Stromal cell of bone marrow (primary cell): ENCODE measurements at regions not wholly inside any gene's neighbourhood (a gene's known extent, or its start where the extent isn't known, plus 50 kb on each side); places are given as distances from the start of the nearest gene placed in this dataset.
A peak's percentile ranks its signal among the peaks of the same experiment; 100 is the strongest.

Experiments used
- DNase-seq: peaks from one replicate; pipeline ENCODE4 v3.0.0-alpha.2; 2012; ENCODE audit warnings: low read depth

DNA sequence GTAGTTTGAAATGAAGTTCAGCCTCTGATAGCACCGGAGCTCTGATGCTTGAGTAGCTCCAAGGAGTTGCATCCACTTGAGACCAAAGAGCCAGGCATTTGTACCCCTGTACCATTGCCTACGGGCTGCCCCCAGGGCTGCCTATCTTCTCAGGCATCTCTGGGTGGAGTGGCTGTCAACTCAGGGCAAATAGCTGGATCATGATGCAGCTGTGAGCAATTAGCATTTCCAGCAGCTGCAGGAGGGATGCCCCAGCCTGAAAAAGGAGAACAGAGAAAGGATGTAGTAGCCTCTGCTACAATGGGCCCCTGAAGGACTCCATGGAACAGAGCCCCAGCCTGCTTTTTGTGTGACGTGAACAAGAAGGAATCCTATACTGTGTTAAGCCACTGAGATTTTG is 492.6 kb downstream of the BCOR start:
- no peak for DNase-seq

DNA sequence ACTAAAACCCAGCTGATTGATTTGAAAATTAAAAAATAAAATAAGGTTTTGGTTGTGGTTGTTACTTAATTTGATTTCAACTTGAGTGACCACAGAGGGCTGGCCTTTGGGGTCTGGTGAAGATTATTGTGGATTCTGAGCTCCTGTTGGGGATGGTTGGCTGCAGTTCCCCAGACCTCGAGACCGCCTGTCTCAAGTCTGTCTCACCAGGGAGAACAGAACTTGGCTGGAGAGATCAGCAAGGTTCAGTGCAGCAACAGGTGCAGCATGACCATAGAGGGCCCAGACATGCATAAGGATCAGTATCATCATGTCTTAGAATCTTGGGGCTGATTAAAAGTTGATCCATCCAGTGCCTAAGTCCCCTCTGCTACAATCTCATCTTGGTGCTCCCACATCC is 491.9 kb downstream of the BCOR start:
- DNase-seq, result no peak

DNA sequence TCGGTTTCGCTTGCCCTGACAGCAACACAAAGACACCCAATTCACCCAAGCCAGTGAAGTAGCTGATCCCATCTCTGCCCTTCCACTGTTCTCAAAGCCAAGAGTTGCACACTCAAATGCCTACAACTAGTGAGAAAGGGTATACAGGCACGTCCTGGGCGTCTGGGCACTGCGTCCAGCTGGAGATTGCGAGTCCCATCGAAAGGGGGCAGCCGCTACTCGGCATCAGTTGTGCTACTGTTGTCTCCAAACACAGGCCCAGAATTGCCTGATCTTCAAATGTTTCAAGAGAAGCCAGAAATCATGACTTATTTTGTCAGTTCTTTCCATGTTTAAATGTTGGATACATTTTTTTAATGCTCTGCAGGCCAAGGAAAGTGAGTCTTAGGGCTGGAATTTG is 487.8 kb downstream of the BCOR start:
- no peak for DNase-seq

DNA sequence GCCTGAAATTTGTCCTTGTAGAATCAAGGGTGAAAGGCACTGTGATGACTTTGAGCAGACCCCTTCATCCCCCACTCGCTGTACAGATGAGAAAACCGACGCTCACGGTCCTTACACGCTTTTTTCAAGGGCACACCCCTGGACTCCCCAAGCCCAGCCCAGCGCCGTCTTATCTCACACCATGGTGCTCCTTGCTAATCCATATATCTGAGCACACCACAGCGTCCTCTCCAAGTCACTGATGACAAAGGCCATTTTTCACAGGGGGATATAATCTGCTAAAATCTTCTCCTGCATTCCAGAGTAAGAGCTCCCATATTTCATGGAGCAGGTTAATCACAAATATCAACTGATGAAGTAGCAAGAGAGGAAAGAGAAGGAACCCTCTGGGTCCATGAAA is 486.3 kb downstream of the BCOR start:
- no peak for DNase-seq

DNA sequence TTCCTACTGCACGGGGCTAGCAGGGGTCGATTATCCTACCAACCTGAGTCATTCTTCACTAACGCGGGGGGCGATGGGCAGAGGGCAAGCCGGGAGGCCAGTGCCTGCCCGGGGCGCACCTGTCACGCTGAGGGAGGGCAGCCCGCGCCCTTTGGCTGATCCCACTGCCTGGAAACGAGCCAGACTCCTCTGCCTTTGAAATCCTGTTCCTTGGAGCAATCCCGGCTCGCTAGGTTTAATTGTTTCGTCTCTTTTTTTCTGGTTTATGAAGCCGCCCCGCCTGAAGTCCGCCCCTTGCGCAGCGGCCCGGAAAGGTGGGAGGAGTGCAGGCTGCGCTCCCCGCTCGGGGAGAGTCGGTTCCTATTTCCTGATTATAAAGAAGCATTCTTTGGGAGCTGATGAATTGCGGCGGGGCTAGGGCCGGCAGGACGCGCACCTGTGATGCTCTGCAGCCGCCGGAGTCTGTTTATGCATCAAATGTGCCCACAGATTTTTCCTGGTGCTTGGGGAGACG is 484.2 kb downstream of the BCOR start:
- no peak for DNase-seq

DNA sequence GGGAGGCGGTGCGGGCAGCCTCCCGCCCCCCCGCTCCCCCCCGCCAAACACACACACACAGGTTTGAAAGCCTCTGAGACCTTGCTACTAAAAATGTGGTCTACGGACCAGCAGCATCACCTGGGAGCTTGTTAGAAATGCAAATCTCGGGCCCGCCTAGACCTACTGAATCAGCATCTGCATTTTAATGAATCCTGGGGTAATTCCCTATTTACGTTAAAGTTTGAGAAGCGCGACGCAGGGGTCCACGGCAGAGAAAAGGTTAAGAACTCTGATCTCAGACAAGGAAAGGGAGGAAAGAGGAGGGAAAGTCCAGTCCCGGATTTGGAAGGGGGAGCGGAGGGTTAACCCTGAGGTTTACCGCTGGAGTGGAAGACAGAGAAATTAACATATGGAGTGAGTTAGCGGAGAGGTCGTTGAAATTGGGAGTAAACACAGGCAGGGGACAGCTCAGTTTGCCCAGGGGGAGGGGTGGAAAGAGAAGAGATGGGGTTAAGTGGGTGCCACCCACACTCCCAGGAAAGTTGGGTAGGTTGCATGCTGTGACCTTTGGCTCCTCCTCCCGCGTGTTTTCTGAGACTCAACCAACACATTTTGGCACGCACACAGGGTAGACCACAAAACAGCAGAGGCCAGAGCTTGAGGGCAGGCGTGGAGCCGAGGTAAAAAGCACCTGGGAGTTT is 483.6 kb downstream of the BCOR start:
- DNase-seq, result no peak

DNA sequence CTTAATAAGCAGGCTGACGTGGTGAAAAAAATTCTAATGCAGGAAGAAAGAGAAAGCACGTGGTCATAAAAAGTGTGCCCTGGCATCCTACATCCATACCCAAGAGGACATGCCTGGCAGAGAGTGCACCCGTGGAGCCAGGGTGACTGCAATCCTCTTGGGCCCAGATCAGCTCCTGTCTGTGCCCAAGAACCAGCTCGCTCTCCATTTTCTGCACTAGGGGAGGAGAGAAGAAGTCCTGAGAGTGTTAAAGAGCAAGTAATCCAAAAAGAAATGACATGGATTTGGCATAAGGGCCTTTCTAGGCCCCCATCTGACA is 483.1 kb downstream of the BCOR start:
- no peak for DNase-seq

DNA sequence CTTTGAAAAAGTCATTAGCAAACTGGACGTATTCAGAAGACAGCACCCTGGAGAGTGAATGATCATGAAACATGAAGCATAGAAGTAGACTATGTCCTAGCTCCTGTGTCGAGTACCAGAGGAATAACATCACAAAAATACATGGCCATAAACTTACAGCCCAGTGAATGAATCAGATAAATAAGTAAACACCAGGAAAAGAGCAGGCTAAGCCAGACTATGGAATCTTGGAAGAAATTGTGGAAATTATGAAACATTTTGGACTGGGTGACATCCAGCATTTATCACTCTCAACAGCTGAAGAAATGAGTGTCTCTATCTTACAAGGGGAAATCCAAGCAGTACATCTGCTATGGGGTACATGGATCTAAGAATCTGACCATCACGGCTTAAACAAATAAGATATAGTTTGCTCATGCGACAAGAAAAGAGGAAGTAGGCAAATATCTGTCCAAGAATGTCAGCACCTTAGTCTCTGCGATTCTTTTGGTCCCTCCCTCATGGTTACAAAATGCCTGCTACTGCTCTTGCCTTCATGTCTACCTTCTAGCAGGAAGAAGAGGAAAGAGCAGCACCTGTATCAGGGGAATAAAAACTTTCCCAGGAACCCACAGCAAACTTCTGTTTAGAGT is 481.5 kb downstream of the BCOR start:
- no peak for DNase-seq

DNA sequence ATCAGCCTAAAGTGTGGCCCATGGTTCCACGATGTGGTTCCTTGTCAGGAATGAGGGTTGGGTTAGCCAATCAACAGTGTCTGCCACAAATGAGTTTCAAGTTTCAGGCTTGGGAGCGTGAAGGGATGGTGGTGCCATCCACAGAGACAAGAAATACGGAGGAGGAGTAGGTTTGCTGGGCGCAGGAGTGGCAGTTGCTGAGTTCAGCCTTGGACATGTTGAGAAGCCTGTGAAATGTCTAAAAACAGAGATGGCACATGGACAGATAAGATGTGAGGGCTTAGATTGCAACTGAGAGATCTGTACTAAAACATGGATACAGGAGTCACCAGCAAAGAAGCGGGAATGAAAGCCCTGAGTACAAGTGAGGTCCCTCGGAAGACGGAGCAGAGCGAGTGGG is 481.0 kb downstream of the BCOR start:
- no peak for DNase-seq

DNA sequence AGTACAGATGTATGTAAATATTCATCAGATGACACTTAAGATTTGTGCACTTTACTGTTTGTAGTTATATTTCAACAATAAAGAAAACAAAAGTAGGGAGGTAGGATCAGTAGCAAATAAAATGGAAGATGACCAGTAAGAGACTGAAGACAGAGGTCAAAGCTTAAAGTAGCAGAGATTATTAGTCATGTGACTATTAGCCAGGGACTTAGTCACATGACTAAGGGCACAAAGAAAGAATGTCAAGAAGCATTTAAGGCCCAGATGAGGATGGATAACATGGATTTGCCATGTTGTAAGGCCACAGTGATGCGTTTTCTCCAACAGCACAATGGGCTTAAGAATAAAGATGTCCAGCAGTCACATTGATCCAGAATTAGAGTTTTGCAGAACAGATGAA is 479.6 kb downstream of the BCOR start:
- DNase-seq, result no peak

DNA sequence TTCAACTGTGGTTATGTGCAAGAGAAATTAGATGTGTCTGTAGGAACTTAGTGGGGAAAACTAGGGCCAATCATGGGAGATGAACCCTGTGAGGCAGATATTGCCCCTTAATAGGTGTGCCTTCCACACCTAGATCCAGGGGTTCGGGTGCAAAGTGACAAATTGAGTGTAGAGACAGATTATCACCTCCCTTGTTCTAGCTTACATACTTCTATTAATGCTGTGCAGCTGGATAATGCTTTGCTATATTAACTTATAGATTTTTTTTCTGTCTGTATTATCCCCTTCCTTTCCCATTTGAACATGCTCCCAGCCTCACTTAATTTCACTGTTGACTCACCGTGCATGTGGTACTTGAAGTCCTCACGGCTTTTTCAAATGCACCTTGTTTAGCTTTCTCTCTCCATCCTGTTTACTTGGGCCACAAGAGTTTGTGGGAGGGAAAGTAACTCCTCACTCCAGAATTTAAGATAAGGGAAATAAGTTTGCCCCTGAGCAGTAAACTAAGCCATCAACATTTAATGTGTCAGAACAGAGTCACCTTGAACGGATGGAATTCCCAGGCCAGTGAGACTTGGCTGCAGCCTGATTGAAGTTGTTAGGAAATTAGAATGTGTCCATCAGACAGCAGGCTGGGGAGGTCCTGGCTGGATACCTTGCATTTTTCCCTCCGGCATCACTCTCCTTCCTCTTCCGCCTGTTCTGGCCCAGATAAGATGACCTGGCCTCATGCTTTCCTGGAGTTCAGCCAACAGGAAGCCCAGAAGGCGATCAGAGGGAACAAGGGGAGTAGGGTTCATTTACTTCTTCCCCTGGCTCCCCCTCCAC is 478.4 kb downstream of the BCOR start:
- DNase-seq, result no peak

DNA sequence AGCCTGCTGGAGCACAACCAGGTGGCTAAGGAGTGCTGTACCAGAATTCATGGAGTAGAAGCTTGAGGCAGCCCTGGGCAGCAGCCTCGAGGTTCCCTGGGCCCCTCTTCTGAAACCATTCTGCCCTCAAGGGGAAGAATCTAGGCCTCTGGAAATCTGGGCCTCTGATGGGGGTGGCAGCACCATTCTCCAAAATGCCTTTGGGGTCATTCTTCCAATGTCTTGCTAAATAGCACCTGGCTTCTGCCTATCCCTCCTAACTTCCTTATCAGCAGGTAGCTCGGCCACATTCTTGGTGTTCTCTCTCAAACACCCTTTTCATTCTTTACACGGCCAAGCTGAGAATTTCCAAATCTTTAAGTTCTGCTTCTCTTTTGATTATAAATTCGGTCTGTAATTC is 473.6 kb downstream of the BCOR start:
- DNase-seq, result no peak

DNA sequence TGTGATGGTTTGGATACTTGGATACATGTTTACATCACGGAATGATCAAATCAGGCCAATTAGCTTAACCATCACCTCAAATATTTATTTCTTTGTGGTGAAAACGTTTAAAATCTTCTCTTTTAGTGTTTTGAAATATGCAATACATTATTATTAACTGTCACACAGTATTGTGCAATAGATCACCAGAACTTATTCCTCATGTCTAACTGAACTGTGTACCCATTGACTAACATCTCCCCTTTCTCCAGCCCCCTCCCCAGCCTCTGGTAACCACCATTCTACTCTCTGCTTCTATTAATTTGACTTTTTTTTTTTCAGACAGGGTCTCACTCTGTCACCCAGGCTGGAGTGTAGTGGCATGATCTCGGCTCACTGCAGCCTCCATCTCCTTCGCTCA is 471.9 kb downstream of the BCOR start:
- DNase-seq, result no peak

DNA sequence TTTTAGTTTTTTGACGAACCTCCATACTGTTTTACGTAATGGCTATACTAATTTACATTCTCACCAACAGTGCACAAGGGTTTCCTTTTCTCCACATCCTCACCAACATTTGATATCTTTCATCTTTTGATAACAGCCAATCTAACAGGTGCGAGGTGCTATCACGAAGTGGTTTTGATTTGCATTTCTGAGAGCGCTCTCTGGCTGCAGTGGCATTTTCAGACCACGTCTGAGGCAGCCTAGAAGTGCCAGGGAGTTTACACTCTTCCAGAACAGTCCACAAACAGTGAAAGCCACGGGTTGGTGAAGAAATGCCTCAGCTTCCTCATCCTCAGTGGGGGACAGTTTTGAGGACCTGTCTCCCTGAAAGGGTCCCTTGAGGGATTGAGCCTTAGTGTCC is 471.0 kb downstream of the BCOR start:
- DNase-seq, result no peak

DNA sequence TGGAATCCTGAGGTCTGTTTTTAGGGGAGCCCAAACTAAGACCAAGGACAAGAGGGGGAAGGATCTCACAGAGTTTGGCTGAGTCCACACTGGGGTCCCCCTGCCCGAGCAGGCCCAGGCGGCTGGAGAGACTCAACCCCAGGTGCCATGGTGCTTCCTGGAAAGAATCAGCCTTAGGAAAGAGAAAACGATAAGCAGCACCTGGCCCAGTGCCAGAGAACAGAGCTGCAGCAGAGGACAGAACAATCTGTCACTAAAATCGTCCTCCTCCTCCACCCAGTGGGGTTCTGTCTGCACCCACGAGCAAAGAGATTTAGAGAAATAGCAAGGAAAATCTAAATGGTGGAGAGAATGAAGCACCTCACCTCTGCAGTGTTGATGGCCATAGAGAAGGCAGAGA is 470.5 kb downstream of the BCOR start:
- DNase-seq, result no peak

DNA sequence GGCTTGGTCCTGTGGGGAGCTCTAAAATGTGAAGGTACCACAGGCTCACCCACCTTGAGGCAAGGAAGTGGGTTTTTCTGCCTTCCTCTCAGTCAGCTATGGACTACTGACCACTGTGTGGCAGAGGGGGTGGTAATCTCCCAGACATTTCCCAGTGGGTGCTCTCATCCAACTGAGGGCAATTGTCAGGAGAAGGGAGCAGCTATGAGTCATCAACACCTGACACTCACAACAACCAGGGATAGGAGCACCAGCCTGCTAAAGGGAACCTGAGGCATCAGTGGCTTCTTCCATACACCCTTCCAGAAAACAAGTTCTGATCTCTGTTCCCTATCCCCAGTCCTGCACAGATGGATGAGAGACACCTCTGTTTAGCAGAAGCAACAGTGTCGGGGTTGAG is 468.8 kb downstream of the BCOR start:
- DNase-seq, result no peak

DNA sequence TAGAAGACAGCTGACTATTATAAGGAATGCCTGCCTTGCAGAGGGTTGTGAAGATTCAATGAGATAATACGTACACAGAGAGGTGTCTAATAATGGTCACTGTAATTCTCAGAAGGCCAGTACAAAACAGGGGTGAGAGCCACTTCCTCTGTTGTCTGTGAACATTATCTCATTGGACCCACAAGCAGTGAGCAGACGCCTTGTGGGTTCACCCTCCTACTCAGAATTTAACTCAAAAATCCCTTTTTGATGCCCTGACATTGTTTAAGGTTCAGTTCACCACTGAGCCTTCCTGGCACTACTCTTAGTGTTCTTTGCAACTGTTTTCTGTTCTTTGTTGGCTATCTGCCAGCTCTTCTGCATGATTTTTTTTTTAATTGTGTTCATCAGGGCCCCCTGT is 467.4 kb downstream of the BCOR start:
- DNase-seq, result no peak

DNA sequence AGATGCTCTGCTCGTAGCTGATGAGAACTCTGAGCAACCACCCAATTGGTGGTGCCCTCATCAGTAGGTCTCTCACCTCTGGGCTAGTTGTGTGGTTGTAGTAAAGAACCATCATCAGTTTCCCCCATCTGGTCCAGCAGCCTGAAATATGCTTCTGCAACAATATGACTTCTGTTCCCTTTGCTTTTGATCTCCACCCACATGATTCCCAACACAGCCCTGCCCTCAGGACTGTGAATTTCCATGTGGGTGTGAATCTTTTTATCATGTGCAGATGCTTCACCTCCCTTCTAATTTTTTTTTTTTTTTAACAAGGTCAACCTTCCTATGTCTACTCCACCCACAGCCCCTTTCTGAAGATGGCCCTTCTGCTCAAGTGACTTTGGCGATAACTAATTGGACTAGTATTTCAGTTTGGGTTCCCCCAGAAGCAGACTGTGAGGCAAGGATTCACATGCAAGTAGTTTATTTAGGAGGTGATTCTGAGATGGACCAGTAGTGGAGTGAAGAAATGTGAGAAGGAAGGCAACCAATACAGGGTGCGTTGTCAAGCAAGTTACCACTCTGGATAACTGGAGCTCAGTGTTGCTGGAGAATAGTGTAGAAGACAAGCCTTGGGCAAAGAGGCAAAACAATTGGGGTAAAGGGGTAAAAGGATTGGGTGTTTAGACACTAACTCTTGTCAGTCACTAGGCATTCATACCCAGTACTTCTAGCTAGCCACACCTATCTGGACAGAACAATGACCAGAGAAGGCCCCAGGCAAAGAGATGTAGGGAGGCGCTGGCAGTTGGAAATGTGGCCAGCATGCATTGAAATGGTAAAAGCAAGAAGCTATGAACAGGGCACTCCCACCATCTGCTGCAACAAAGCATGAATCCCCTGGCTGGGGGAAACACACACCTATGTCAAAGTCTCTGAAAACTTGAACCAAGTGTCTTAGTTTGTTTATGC is 466.2 kb downstream of the BCOR start:
- DNase-seq, result no peak

DNA sequence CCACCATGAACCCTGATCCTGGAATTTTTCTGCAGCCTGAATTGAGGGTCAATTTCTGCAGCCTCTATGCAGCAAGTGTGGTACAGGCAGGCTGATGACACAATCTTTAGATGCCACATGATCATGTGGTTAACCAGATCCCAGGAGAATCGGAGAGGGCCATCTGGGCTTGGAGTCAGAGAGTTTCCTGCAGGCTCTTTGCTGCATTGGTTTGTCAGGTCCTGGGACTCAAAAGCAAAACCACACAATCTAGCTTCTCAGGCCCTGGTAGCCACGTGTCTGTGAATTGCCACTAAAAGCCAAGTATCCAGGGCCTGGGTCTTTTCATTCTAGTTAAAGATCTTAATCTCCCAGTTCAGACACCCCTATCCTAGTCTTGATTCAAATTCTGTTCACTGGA is 464.5 kb downstream of the BCOR start:
- peak; percentile 25 for DNase-seq

DNA sequence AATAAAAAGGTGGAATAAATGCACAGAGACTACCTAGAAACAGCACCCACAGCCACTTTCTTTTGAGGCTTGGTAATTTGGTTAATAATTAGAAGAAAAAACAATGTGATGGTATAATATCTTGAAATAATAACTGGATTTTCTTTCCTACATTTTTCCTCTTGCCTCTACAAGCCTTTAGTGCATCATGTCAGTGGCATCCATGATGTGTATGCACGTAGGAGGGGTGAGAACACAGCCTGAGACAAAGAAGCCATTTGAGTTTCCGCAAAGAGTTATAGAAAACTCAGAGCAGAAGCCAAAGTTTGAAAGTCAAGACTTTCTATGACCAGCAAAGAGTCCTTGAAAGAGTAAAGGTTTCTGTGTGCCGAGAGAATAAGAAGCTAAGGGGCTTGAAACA is 461.3 kb downstream of the BCOR start:
- DNase-seq, result no peak

DNA sequence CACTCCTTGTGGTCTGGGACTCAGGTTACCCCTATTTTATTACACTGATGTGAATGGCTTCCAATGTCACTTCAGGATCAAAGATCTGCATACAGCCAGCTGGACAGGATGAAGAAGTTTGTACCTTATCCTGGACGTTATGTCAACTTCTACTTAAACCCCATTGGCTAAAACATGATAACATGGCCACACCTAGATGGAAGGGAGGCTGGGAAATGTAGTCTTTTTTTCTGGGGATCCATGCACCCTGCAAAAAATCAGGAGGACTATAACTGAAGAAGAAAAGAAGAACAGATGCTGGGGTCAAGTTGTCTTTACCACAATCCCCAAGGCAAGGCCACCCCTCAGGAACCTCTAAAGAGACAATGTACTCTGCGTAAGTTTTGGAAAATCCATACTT is 459.2 kb downstream of the BCOR start:
- DNase-seq, result no peak

DNA sequence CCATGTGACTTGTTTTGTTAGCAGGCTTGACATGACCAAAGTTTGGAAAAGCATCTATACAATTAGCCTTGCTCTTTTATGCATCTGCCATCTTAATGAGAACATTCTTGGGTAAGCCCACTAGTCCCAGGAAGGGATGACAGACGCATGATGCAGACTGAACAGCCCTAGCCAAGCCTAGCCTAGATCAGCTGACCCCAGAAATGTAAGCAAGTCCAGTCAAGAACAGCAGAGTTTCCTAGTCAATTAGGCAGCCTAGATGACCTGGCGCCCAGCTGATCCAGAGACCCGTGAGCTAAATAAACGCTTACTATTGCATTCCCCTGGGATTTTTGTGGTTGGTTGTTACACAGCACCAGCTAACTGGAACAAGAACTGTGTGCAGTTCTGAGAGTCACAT is 457.9 kb downstream of the BCOR start:
- DNase-seq, result no peak
